ENCODE measurements at regions not wholly inside any gene's neighbourhood (a gene's known extent, or its start where the extent isn't known, plus 50 kb on each side); places are given as distances from the start of the nearest gene placed in this dataset.

DNA sequence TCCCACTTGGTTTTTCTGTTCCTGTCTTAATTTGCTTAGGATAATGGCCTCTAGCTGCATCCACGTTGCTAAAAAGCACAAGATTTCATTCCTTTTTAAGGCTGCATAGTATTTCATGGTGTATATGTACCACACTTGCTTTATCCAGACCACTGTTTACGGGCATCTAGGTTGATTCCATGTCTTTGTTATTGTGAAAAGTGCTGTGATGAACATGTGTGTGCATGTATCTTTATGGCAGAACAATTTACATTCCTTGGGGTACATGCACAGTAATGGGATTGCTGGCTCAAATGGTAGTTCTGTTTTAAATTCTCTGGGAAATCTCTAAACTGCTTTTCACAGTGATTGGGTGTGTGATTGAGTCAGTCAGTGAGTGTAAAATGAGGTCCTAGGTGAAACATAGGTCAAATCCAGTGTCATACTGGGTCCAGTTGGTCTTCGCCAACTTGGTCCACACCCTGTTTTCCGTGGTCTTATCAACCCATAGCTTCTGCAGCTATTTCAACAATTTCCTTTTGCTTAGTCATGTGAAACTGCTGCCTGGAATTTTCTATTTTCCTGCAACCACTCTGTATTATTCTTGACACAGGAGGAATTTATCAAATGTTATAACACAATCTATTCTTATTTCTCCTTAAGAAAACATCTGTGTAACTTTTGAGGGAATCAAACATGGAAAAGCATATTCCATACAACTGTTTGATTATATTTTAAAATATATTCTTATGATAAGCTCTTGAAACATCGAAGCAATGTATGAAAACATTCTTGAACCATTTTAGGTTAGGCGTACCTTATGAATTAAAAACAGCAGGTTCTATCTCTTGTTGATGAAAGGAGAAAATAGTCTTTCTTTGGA lies 82.9 kb downstream of the ADCYAP1 start:
- Histone ChIP-seq H2AFZ (peak overlapping the region; percentile 18; the same call in 1 of the 2 replicates), H3K79me2 (ENCODE audit: insufficient read depth) (no peaks in the 10 kb centered on the region), H3K27me3 (replicated peaks; ENCODE audit: insufficient read depth) (no peaks in the 10 kb centered on the region), H3K9me3 (ENCODE audit: low read depth) (no peaks in the 10 kb centered on the region), H4K20me1 (ENCODE audit: insufficient read depth) (no peaks in the 10 kb centered on the region), H3K27ac (peak overlapping the region; percentile 66), H3F3A (ENCODE audit: insufficient read depth) (0 out of 2 replicates have a peak, but pooled peaks cover 5% of the 10 kb centered on the region), H3K36me3 (ENCODE audit: low read depth) (no peaks in the 10 kb centered on the region), H3K4me1 (ENCODE audit: insufficient read depth) (peaks cover 3% of the 10 kb centered on the region; the same call in 1 of the 2 replicates), H3K9ac (peak overlapping the region; percentile 30), H3K4me2 (ENCODE audit: unreplicated experiment) (peak overlapping the region; percentile 65), H3K4me3 (peak overlapping the region; percentile 24; the same call in 1 of the 2 replicates), H3K9me2 (ENCODE audit: insufficient read depth) (no peaks in the 10 kb centered on the region)
- 6 to 9% methylated on average over 6 of the region's 6 CpGs for WGBS, 2 experiments (ENCODE audit: low coverage in 1 of 2, low lambda C conversion rate in 2 of 2, missing lambda C conversion rate in 2 of 2)
- in situ Hi-C loops (cut with MboI): no loop called here
- no peak for TF ChIP-seq EZH2phosphoT487 (IDR thresholded peaks at IDR 0.05; ENCODE audit: insufficient read depth, low read depth)
- TF ChIP-seq EZH2 (IDR thresholded peaks at IDR 0.05; ENCODE audit: insufficient read depth, poor library complexity, severe bottlenecking): no peak
- peak; percentile 60 for DNase-seq

DNA sequence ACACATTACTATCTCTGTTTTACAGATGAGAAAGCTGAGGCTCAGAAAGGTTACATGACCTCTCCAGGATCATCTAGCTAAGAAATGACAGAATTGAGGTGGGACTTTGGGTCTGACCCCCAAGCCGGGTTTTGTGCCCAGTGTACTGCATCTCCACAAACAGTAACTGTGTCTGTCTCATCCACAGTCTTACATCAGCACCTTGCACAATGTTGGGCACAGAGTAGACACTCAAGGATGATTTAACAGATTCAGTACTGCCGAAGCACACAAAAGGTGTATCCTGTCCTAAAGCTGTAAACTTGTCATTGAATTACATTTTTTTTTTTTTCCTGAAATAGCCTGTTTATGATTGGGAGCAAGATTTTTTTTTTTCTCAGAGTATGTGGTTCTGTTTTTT lies 84.8 kb downstream of the ADCYAP1 start:
- WGBS, 2 experiments (ENCODE audit: low coverage in 1 of 2, low lambda C conversion rate in 2 of 2, missing lambda C conversion rate in 2 of 2): 9 to 23% methylated on average over 2 of the region's 2 CpGs
- H3K27ac ChIP-seq: no peak overlapping the region
- no peaks in the 10 kb centered on the region for H4K20me1 ChIP-seq (ENCODE audit: insufficient read depth)
- H3K4me1 ChIP-seq (ENCODE audit: insufficient read depth): peaks cover 3% of the 10 kb centered on the region; the same call in 1 of the 2 replicates
- no peak overlapping the region for H3K4me2 ChIP-seq (ENCODE audit: unreplicated experiment)
- H3K9me2 ChIP-seq (ENCODE audit: insufficient read depth): no peaks in the 10 kb centered on the region
- TF ChIP-seq EZH2phosphoT487 (IDR thresholded peaks at IDR 0.05; ENCODE audit: insufficient read depth, low read depth) (no peak), EZH2 (IDR thresholded peaks at IDR 0.05; ENCODE audit: insufficient read depth, poor library complexity, severe bottlenecking) (no peak)
- no peaks in the 10 kb centered on the region for H3K9me3 ChIP-seq (ENCODE audit: low read depth)
- no peak overlapping the region for H3K4me3 ChIP-seq
- no peak for DNase-seq
- H2AFZ ChIP-seq: no peak overlapping the region
- no peaks in the 10 kb centered on the region for H3K27me3 ChIP-seq (replicated peaks; ENCODE audit: insufficient read depth)
- 0 out of 2 replicates have a peak, but pooled peaks cover 5% of the 10 kb centered on the region for H3F3A ChIP-seq (ENCODE audit: insufficient read depth)
- no peak overlapping the region for H3K9ac ChIP-seq
- H3K79me2 ChIP-seq (ENCODE audit: insufficient read depth): no peaks in the 10 kb centered on the region
- H3K36me3 ChIP-seq (ENCODE audit: low read depth): no peaks in the 10 kb centered on the region
- in situ Hi-C loops (cut with MboI): no loop called here

DNA sequence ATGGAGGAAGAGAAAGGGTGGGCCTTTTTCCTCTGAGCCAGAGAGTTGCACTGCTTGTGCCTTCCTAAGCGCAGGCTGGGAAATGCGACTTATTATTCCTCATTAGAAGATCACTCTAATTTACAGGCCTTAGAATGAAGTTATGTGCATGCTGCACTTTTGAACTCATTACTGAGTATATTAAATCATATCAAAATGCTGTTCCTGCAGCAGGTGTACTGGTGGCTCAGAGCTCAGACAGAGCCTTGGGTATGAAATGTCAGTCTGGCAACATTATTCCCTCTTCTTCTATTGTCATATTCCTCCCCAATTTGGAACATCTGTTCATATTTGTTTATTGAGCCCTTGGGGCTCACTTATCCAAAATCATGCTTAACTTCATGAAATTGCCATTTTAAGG lies 85.5 kb downstream of the ADCYAP1 start:
- Histone ChIP-seq H4K20me1 (ENCODE audit: insufficient read depth) (no peaks in the 10 kb centered on the region), H3K9me3 (ENCODE audit: low read depth) (no peaks in the 10 kb centered on the region), H3K36me3 (ENCODE audit: low read depth) (no peaks in the 10 kb centered on the region), H3K9me2 (ENCODE audit: insufficient read depth) (no peaks in the 10 kb centered on the region), H3K4me2 (ENCODE audit: unreplicated experiment) (no peak overlapping the region), H3K9ac (no peak overlapping the region), H2AFZ (no peak overlapping the region), H3K4me1 (ENCODE audit: insufficient read depth) (peaks cover 3% of the 10 kb centered on the region), H3F3A (ENCODE audit: insufficient read depth) (0 out of 2 replicates have a peak, but pooled peaks cover 5% of the 10 kb centered on the region), H3K79me2 (ENCODE audit: insufficient read depth) (no peaks in the 10 kb centered on the region), H3K4me3 (no peak overlapping the region), H3K27ac (no peak overlapping the region), H3K27me3 (replicated peaks; ENCODE audit: insufficient read depth) (no peaks in the 10 kb centered on the region)
- in situ Hi-C loops (cut with MboI): no loop called here
- WGBS, 2 experiments (ENCODE audit: low coverage in 1 of 2, low lambda C conversion rate in 2 of 2, missing lambda C conversion rate in 2 of 2): 54 to 59% methylated on average over 2 of the region's 2 CpGs
- TF ChIP-seq EZH2phosphoT487 (IDR thresholded peaks at IDR 0.05; ENCODE audit: insufficient read depth, low read depth): no peak
- no peak for TF ChIP-seq EZH2 (IDR thresholded peaks at IDR 0.05; ENCODE audit: insufficient read depth, poor library complexity, severe bottlenecking)
- no peak for DNase-seq

DNA sequence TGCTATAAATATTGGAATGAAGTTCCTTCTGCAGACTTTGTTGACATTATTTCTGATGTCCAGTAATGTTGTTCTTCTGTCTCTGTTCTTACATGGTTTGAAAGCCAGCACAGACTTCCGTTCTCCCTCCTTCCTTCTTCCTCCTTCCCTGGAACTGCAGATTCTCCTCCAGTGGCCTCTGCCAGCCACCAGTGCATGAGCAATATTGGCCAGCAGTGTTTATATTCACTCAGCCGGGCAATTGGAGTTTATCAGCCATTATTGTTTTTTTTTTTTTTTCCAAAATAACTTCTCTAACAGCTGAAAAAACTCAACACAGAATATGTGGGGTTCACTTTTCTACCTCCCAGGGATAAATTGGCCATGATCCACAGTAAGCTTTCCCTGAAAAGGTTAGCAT lies 86.8 kb downstream of the ADCYAP1 start:
- no peak overlapping the region for H3K9ac ChIP-seq
- H3F3A ChIP-seq (ENCODE audit: insufficient read depth): peaks cover 5% of the 10 kb centered on the region; the same call in 1 of the 2 replicates
- no peak overlapping the region for H3K27ac ChIP-seq
- H3K36me3 ChIP-seq (ENCODE audit: low read depth): no peaks in the 10 kb centered on the region
- in situ Hi-C loops (cut with MboI): no loop called here
- TF ChIP-seq EZH2phosphoT487 (IDR thresholded peaks at IDR 0.05; ENCODE audit: insufficient read depth, low read depth) (no peak), EZH2 (IDR thresholded peaks at IDR 0.05; ENCODE audit: insufficient read depth, poor library complexity, severe bottlenecking) (no peak)
- no peaks in the 10 kb centered on the region for H3K9me3 ChIP-seq (ENCODE audit: low read depth)
- H2AFZ ChIP-seq: no peak overlapping the region
- no peaks in the 10 kb centered on the region for H3K27me3 ChIP-seq (replicated peaks; ENCODE audit: insufficient read depth)
- H4K20me1 ChIP-seq (ENCODE audit: insufficient read depth): no peaks in the 10 kb centered on the region
- H3K4me2 ChIP-seq (ENCODE audit: unreplicated experiment): no peak overlapping the region
- no peaks in the 10 kb centered on the region for H3K9me2 ChIP-seq (ENCODE audit: insufficient read depth)
- DNase-seq: peak; percentile 6
- no peaks in the 10 kb centered on the region for H3K79me2 ChIP-seq (ENCODE audit: insufficient read depth)
- 14 to 22% methylated on average over 2 of the region's 2 CpGs for WGBS, 2 experiments (ENCODE audit: low coverage in 1 of 2, low lambda C conversion rate in 2 of 2, missing lambda C conversion rate in 2 of 2)
- no peak overlapping the region for H3K4me3 ChIP-seq
- H3K4me1 ChIP-seq (ENCODE audit: insufficient read depth): peaks cover 11% of the 10 kb centered on the region
